Neural progenitor cell (in vitro differentiated cells): ENCODE measurements at regions not wholly inside any gene's neighbourhood (a gene's known extent, or its start where the extent isn't known, plus 50 kb on each side); places are given as distances from the start of the nearest gene placed in this dataset.

ENCODE experiments used
- DNase-seq: peaks from one replicate; pipeline ENCODE4 v3.0.0-alpha.2; 2016; ENCODE audit warnings: low spot score
- H2AFZ ChIP-seq: fragments of 200-600 bp; sonication (generic); replicated peaks from 2 replicates; pipeline ENCODE4 v1.6.1; 2016; ENCODE audit warnings: antibody characterized with exemption
- H3F3A ChIP-seq: fragments of 200-600 bp; sonication (generic); 2 replicates; pipeline ENCODE4 v1.6.1; 2016; ENCODE audit warnings: antibody characterized with exemption, low read depth
- H3K27ac ChIP-seq: fragments of 200-600 bp; sonication (generic); 2 replicates; pipeline ENCODE4 v1.5.1; 2016; ENCODE audit warnings: mild to moderate bottlenecking
- H3K27me3 ChIP-seq: fragments of 200-600 bp; sonication (generic); 2 replicates; pipeline ENCODE4 v1.6.1; 2016; ENCODE audit warnings: mild to moderate bottlenecking, moderate library complexity
- H3K36me3 ChIP-seq: fragments of 200-600 bp; sonication (generic); 2 replicates; pipeline ENCODE4 v1.5.1; 2016
- H3K4me1 ChIP-seq: fragments of 200-600 bp; sonication (generic); 2 replicates; pipeline ENCODE4 v1.6.1; 2016; ENCODE audit warnings: mixed run types
- H3K4me2 ChIP-seq: fragments of 200-600 bp; sonication (generic); 2 replicates; pipeline ENCODE4 v1.6.1; 2016
- H3K4me3 ChIP-seq: fragments of 200-600 bp; sonication (generic); 2 replicates; pipeline ENCODE4 v1.5.1; 2016
- H3K79me2 ChIP-seq: fragments of 200-600 bp; sonication (generic); 2 replicates; pipeline ENCODE4 v1.6.1; 2016; ENCODE audit warnings: low read depth
- H3K9ac ChIP-seq: fragments of 200-600 bp; sonication (generic); 2 replicates; pipeline ENCODE4 v1.6.1; 2016
- H3K9me3 ChIP-seq: fragments of 200-600 bp; sonication (generic); 2 replicates; pipeline ENCODE4 v1.5.1; 2016; ENCODE audit warnings: low read depth
- H4K20me1 ChIP-seq: fragments of 200-600 bp; sonication (generic); 2 replicates; pipeline ENCODE4 v1.6.1; 2016; ENCODE audit warnings: low read depth
- H3K27ac Mint-ChIP-seq: 3 replicates; pipeline ENCODE4 v1.8.0; 2021; ENCODE audit warnings: mixed read lengths
- H3K27me3 Mint-ChIP-seq: 2 replicates; pipeline ENCODE4 v1.8.0; 2022; ENCODE audit warnings: low read depth, mild to moderate bottlenecking, inconsistent platforms, moderate library complexity, mixed read lengths; ENCODE audit not compliant: insufficient read depth
- H3K36me3 Mint-ChIP-seq: 3 replicates; pipeline ENCODE4 v1.8.0; 2021; ENCODE audit warnings: mixed read lengths
- H3K4me1 Mint-ChIP-seq: 3 replicates; pipeline ENCODE4 v1.8.0; 2021; ENCODE audit warnings: mixed read lengths
- H3K4me3 Mint-ChIP-seq: 3 replicates; pipeline ENCODE4 v1.8.0; 2021; ENCODE audit warnings: mild to moderate bottlenecking, moderate library complexity, mixed read lengths
- H3K9me3 Mint-ChIP-seq: 3 replicates; pipeline ENCODE4 v1.8.0; 2020; ENCODE audit warnings: mixed read lengths
- EZH2 ChIP-seq: fragments of 200-600 bp; sonication (generic); IDR thresholded peaks from 2 replicates; pipeline ENCODE4 v1.6.1; 2017; ENCODE audit warnings: antibody characterized with exemption, mild to moderate bottlenecking, moderate library complexity
- EZH2phosphoT487 ChIP-seq: fragments of 200-600 bp; sonication (generic); IDR thresholded peaks from 2 replicates; pipeline ENCODE4 v1.6.1; 2017; ENCODE audit warnings: antibody characterized with exemption
- TF ChIP-seq, protein P1 (sequence below): fragments of 200-600 bp; sonication (generic); IDR thresholded peaks from 2 replicates; pipeline ENCODE4 v1.5.1; 2017; ENCODE audit warnings: antibody characterized with exemption, mild to moderate bottlenecking

DNA sequence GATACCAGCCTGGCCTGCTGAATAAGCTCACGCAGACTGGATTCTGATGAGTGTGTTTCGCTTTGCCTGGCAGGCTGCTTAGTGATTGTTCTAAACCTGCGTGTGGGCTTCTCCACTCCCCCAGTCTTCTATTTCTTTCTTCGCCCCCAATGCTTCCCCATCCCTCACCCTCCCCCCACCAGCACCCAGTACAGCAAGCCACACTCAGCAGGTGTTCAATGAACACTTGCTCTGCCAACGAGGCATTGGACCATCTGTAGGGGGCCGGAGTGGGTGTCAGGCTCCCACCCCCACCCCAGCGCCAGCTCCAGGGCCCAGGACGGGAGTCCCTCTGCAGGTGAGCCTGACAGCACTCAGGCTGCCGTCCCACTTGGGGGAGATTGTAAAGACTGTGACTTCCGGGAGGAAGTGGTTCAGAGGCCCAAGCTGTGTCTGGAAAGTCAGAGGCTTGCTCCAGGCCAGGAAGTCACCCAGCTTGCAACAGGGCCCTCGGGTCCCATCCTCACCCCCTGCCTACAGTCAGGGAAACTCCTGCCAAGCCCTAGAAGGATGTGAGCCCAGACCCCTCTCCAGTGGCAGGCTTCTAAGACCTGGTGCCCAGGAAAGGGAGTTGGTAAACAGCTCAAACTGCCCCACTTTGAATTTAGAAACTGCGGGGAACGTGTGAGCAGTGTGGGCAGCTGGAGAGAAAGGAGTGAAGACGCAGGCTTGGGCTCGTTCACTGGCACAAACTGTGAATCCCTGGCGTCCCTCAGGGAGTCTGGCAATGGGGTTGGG lies 66.3 kb upstream of the PRDM11 start:
- Histone ChIP-seq H2AFZ (peak overlapping the region; percentile 60), H3K4me2 (peak overlapping the region; percentile 11), H3K79me2 (no peaks in the 10 kb centered on the region), H4K20me1 (no peaks in the 10 kb centered on the region), H3K27ac (no peak overlapping the region), H3K4me1 (peaks cover 55% of the 10 kb centered on the region), H3K9me3 (no peaks in the 10 kb centered on the region), H3K27me3 (no peaks in the 10 kb centered on the region), H3K36me3 (no peaks in the 10 kb centered on the region), H3K4me3 (no peak overlapping the region), H3F3A (peaks cover 47% of the 10 kb centered on the region), H3K9ac (no peak overlapping the region)
- no peak for TF ChIP-seq EZH2phosphoT487
- TF ChIP-seq, protein P1, sequence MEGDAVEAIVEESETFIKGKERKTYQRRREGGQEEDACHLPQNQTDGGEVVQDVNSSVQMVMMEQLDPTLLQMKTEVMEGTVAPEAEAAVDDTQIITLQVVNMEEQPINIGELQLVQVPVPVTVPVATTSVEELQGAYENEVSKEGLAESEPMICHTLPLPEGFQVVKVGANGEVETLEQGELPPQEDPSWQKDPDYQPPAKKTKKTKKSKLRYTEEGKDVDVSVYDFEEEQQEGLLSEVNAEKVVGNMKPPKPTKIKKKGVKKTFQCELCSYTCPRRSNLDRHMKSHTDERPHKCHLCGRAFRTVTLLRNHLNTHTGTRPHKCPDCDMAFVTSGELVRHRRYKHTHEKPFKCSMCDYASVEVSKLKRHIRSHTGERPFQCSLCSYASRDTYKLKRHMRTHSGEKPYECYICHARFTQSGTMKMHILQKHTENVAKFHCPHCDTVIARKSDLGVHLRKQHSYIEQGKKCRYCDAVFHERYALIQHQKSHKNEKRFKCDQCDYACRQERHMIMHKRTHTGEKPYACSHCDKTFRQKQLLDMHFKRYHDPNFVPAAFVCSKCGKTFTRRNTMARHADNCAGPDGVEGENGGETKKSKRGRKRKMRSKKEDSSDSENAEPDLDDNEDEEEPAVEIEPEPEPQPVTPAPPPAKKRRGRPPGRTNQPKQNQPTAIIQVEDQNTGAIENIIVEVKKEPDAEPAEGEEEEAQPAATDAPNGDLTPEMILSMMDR = no peak
- no peak for TF ChIP-seq EZH2
- no peak for DNase-seq
- Mint-ChIP-seq H3K4me3 (no peak overlapping the region), H3K27ac (no peak overlapping the region), H3K4me1 (peaks cover 43% of the 10 kb centered on the region), H3K36me3 (no peaks in the 10 kb centered on the region), H3K9me3 (no peaks in the 10 kb centered on the region), H3K27me3 (peaks cover 22% of the 10 kb centered on the region)

DNA sequence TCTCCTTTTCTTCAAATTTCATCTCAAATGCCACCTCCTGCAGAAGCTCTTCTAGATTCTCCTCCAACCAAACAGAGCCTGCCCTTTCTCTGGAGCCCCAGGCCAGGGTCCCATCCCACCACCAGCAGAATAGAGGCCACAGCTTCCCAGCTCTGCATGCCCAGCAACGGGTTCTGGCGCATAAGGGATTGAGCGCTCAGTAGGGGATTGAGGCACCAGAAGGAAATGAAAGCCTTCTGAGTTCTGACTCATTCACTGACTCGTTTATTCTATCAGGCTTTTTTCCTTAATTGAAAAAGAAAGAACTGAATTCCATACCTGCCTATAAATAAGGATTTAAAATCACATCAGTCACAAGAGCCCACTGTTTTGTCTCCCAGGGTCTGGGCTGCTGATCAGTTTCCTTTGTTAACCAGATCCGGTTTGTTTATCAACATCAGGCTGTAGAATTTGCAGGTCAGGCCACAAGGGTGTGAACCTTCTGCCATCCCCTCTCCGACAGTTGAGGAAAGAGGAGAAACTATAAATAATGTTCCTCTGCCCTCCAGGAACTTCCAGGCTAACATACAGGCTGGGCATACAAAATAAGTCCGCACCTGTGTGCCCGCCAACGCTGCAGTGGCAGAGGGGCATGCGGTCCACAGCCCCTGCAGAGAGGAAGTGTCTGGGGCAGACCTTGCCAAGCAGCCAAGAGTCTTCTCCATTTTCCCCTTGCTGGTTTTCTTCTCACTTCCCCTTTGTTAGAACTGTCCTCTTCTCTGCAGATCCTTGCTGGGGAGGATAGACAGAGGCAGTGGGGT lies 63.5 kb upstream of the PRDM11 start:
- Histone ChIP-seq H3K4me2 (peak overlapping the region; percentile 48), H2AFZ (no peak overlapping the region), H3K9me3 (no peaks in the 10 kb centered on the region), H3K27me3 (no peaks in the 10 kb centered on the region), H3K79me2 (no peaks in the 10 kb centered on the region), H3K27ac (no peak overlapping the region), H3K4me1 (peaks cover 76% of the 10 kb centered on the region), H3F3A (peaks cover 68% of the 10 kb centered on the region), H3K4me3 (no peak overlapping the region), H4K20me1 (no peaks in the 10 kb centered on the region), H3K36me3 (no peaks in the 10 kb centered on the region), H3K9ac (no peak overlapping the region)
- Mint-ChIP-seq H3K4me1 (peaks cover 62% of the 10 kb centered on the region), H3K36me3 (no peaks in the 10 kb centered on the region), H3K27me3 (peaks cover 25% of the 10 kb centered on the region), H3K27ac (peak overlapping the region; percentile 64), H3K4me3 (peak overlapping the region; percentile 5), H3K9me3 (no peaks in the 10 kb centered on the region)
- TF ChIP-seq EZH2 (no peak), EZH2phosphoT487 (no peak)
- TF ChIP-seq, protein P1 = no peak
- DNase-seq = no peak

DNA sequence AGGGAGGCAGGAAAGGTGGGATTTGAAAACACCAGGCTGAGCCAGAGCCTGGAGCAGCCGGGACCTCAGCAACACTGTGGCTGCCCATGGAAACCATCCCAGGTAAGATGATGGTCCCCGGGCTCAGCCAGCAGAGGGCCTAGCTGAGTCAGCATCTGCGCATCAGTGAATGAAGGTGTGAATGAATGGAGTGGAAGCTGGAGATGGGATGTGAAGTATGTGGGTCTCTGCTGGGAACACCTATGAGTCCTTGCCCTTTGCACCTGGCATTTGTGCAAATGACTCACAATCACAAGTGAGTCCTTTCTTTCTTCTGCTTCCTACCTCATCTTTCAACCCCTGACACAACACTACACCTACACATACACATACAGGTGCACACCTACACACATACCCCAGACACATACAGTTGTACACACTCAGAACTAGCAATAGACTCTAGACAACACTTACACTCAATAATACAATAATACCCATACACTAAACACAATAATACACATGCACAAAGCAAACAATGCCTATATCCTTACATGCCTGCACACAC lies 62.8 kb upstream of the PRDM11 start:
- Mint-ChIP-seq H3K4me3 (no peak overlapping the region), H3K27me3 (peaks cover 18% of the 10 kb centered on the region), H3K27ac (peak overlapping the region; percentile 25), H3K9me3 (no peaks in the 10 kb centered on the region), H3K4me1 (peaks cover 55% of the 10 kb centered on the region), H3K36me3 (no peaks in the 10 kb centered on the region)
- DNase-seq = peak; percentile 57
- TF ChIP-seq EZH2 = no peak
- no peak for TF ChIP-seq EZH2phosphoT487
- TF ChIP-seq, protein P1 = peak; percentile 63
- Histone ChIP-seq H3K79me2 (no peaks in the 10 kb centered on the region), H3K9ac (no peak overlapping the region), H2AFZ (no peak overlapping the region), H3K36me3 (no peaks in the 10 kb centered on the region), H4K20me1 (no peaks in the 10 kb centered on the region), H3K4me2 (no peak overlapping the region), H3K4me3 (no peak overlapping the region), H3K27me3 (no peaks in the 10 kb centered on the region), H3K9me3 (no peaks in the 10 kb centered on the region), H3F3A (peaks cover 68% of the 10 kb centered on the region), H3K27ac (no peak overlapping the region), H3K4me1 (peaks cover 78% of the 10 kb centered on the region)
